HG03108 (cell line): ENCODE measurements at regions not wholly inside any gene's neighbourhood (a gene's known extent, or its start where the extent isn't known, plus 50 kb on each side); places are given as distances from the start of the nearest gene placed in this dataset.

Source experiments
- ATAC-seq: cut with Tn5 transposase; IDR thresholded peaks from one replicate; pipeline ENCODE4 v1.9.1; 2021; ENCODE audit warnings: moderate library complexity; ENCODE audit not compliant: unreplicated experiment

DNA sequence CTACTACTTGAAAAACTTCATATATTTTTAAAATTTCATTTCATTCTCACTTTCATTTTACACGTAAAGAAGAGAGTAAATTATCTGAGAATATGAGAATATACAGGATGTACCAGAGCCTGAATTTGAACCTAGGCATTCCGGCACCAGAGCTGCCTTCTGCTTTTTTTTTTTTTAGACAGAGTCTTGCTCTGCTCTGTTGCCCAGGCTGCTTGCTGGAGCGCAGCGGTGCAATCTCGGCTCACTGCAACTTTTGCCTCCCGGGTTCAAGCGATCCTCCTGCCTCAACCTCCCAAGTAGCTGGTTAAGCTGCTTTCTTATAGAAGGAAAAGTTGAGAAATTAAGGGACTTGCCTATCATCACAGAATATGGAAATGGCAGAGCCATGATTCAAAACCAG is 540.1 kb downstream of the EBF1 start:
- peak; percentile 47 for ATAC-seq

DNA sequence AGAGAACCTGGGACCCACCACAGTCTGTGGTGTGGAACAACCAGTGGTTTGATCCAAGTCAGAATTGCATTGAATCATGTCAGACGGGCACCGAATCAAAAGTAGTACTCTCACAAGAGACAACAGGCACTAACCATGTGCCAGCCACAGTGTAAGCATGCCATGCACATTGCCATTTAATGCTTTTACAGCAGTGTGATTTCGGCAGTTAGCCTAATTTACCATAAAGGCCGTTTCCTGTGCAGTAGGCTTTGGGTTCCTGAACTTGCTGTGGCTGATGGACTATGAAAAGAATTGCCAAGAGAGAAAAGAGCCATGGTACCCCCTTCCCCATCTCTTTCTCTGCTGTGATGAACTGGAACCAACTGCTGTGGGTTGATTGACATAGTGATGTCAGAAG is 540.6 kb downstream of the EBF1 start:
- ATAC-seq, result no peak

DNA sequence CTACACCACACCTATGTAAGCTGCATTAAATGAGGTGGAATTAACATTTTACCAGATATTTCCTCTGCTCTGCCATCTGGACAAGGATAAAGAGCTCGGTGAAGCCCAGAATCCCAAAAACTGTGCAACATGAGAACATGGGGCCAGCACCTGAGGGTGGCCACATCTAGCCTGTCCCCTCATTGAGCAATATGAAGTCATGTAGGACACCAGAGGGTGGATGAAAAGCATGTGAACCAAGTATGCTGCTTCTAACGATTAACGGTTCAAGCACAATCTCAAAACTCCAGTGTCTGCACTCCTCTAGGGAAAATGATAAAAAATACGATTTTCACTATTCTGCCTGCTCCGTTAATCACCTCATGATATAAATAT is 545.8 kb downstream of the EBF1 start:
- ATAC-seq, result no peak

DNA sequence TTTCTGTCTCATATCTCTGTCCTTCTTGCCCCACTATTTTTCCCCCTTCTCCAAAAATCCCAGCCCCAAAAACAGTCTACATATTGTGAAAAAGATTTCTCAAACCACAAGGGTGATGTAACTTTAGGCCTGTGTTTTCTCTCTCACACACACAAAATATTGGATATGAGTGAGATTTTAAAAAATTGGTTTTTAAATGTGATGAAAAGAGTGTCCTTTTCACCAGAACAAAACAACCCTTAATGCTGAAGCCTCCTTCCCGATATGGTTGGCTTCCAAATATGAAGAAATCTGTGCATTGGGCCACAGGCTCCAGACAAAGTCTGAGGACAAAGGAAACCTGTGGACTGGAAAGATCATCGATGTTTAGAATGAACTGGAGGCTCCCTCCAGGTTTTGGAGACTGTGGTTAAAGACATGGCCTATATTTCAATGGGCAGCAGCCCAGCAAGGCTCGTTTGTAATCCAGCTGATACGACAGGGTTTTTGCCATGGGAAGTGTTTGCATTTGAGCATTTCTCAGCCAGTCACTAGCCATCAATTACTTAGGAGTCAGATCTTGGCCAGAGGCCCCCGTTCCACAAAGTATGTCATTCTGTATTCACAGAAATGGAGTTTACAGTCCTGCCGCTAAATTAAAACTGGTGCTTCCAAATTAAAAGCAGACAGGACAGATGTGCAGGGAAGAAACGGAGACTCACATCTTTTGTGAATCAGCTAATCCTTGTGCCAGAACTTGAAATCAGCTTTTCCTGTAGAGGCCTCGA is 546.3 kb downstream of the EBF1 start:
- ATAC-seq, result no peak

DNA sequence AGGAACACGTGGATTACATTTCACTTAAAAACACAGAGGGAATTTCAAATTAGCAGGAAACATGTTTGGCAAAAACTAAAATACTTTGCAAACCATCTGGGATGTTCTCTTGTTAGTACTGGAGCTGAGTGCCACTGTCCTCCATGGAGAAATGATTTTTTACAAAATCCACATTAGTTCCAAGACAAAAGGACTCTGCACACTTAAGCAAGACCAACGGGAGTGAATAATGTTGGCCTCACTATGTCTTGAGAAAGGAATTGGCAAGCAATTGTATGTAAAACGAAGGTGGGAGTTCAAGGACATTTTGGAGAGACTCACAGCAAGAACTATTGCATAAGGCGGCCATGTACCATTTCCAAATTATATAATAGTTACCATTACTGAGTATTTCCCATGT is 547.5 kb downstream of the EBF1 start:
- no peak for ATAC-seq

DNA sequence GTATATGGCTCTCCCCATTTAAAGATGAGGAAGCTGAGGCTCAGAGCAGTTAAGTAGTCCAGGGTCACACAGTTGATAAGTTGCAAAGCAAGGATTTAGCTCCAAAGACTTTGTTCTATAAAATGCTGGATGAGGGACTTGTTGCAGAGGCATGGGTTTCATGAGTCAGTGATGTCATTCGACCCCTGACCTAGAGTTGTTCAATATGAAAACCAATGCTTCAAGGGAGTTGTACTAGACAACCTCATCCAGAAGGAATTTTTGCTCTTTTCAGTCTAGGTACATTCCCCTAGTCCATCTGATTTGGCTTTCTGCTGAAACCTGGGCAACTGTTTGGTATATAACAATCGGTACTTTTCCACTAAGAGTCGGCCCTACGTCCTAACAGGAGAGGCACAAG is 550.4 kb downstream of the EBF1 start:
- no peak for ATAC-seq

DNA sequence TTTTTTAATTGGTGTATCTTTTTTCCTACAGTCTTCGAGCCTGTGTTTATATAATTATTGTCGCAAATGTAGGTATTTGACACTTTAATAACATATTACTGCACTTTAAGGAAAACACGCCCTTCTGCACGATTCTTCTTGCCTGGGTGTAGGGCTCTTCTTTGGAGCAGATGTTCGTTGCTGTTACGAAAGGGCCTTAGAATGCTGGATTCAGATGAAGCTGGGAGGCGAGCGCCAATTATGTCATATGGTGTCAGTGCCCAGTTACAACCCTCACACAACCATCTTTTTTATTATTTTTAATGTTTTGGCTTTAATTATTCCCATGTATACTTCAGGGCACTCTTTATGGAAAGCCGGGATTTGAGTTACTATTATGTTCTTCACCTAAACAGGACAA is 553.0 kb downstream of the EBF1 start:
- ATAC-seq, result no peak

DNA sequence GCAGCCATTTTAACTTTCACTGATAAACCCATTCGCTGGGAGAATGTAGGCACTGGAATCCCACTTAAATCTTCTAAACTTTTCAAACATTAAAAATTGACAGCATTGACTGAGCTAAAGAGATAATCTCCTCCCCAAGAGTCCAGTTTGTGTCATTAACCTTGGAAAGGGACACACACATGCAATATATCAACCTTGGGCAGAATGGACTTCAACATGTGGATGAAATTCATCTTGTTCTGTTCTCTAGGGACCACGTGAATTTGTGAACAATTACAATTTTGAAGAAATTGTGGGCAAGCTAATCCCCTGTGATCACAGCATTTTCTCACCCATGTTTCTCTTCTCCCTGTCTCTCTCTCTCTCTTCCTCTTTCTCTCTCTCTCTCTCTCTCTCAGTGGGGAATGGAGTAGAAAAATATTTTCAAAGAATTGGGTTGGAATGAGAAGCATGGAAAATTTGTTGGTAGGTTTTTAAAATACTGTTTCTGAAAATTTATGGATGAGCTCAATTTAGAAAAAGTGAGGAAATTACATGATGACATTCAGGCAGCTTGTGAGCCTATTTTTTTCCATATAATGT is 553.7 kb downstream of the EBF1 start:
- no peak for ATAC-seq

DNA sequence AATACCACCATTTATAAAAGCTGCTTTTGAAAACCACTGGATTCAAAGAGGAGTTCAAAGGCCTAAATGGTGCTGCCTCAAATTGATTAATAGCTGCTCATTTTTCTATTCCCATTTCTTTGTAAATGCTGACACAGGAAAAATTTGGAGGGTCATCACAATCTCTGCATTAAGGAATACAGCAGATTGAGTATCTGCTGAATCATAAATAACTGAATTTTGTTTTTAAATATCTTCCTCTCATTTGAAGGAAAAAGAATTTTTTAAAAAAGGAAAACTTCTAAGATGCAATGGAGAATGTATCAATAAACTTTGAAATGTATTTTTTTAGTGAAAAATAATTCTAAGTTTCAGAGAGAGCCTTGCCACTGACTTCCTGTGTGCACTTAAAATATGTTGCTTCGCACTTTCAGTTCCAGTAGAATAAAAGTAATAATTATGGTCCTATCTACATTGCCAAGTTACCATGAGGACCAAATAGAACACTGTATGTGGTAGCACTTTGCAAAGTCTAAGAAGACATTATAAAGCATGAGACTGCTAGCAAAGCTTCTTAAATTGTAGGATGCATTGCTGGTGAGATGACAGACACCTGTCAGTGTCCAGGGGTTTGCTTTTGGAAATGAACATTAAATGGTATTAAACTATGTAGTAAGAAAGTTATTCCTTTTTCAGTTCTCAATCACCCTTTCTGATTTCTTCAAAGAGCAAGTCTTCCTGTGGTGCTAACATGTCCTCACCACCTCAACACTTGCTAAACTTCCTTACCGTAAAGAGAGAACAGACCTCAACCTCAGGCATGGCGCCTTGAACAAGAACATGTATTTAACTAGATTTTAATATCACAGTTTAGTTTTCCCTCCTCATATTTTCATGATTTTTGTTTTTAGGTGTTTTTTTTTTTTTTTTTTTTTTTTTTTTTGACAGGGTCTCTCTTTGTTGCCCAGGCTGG is 555.1 kb downstream of the EBF1 start:
- no peak for ATAC-seq

DNA sequence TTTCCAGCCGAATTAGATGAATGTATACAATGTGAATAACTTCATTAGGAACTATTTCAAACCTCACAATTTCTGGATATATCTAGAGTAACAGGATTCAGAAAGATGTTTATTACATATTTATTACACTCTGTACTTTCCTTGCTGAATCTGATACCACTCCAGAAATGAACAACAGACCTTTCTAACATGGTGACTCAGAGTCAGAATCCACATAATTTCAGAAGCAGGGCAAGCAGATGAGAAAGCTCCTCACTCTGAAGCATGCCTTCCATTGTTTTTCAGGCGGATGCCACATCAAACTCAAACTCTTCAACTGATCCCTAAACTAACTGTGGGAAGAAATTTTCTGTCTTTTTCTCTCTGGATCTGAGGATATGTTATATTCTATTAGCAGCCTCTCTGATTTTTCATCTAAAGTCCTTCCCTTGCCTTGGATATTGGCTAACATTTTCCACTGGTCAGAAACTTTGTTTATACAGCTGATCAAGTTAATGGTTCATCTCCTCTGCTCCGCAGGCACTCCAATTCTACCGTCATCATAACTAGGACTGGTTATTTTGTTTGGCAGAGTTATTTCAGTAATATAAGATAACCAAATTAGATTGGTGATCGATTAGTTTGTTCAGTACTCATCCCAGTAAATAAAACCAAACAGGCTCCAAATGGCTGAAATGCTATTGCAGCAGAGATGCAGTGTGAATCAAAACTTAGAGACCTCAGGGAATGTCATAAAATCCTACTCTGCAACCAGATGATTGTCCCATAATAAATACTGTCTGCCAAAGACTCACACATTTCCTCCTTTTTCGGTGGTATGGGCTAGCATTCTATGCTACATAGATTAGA is 556.0 kb downstream of the EBF1 start:
- no peak for ATAC-seq

DNA sequence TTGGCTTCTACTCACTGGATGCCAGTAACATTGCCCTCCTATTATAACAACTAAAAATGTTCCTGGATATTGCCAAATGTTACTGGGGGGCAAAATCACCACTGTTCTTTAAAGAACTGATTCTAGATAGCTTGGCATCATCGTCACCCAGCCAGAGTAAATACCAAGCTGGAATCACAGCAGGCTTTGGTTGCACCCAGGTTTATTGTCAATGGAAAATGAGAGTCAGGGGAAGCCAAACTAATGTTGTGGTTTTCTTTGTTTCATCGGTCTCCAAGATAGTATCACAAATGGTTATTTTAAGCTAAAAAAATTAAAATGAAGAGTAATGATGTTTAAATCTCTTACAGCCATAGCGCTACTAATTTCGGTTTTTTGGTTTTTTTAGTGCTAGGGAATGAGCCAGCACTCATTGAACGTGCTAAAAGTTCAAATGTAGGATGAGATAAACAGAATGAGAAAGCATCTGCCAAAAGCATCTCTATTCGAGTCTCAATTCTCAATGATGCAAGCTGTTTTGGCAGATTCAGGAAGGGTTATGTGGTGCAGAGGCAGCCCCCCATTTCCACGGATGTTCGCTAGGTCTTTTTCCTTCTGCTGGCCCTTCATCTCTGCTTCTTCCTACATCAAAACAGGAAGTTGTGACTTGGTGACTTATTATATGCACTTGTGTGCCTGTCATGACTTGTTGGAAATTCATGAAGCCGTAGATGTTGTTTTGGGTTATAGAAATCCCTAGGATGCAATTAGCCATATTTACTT is 558.0 kb downstream of the EBF1 start:
- ATAC-seq, result no peak

DNA sequence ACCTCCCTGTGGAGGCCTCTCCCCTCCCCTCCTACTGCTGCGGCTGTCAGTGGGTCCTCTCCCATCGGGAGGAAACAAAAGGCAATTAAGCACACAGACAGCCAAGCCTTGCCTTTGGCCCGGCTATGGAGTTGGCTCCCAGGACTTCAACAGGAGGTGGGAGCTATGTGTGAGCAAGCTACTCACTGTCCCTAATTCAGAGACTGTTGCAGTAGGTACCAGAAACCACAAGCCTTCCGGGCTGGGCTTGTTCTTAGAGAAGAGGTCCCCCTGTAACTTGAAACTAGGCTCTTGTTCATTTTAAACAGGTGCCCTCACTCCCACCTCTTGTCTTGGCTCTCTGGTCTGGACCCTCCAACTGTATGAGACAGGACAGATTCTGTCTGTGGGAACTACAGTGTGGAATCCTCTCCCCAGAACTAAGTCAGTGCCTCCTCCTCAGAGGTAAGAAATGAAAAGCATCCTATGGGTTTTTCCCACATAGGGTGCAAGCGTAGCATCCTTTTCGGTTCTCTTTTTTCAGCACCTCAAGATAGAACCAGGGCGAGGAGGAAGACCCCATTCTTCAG is 561.1 kb downstream of the EBF1 start:
- ATAC-seq, result peak; percentile 76

DNA sequence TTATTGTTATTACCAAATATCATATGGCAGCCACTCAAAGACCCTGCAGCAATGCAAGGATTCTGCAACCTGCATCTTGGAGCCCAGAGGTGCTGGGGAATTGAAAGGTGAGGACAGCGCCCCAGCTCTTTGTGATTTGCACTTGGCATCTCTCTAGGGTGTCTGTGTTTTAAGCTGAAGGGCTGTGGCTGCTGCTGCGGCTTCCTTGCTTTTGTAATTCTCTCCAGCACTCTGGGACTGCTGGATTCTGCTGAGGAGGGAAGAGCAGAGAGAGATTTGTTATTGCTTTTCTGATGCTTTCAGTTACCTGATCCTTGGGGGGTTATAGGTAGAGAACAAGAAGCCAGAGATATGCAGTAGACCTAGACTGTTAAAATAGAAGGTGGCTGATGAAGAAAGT is 562.4 kb downstream of the EBF1 start:
- ATAC-seq, result no peak

DNA sequence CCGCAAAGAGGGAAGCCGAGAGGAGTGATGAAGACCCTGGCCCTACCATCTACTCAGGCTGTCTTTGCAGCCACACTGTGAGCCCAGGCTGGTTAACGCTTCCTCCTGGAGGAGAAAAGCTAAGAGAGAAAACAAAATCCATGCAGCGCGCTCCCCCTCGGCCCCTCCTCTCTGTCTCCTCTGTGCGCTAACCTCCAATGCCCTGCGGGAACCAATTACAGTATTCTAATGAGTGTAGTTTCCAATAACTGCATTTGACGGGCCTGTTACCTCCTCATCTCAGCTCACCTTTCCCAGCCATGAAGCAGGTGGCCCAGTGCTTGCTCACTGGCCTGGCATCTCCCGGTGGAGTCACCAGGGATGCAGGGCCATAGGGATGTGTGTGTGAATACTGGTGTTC is 565.5 kb downstream of the EBF1 start:
- ATAC-seq, result no peak

DNA sequence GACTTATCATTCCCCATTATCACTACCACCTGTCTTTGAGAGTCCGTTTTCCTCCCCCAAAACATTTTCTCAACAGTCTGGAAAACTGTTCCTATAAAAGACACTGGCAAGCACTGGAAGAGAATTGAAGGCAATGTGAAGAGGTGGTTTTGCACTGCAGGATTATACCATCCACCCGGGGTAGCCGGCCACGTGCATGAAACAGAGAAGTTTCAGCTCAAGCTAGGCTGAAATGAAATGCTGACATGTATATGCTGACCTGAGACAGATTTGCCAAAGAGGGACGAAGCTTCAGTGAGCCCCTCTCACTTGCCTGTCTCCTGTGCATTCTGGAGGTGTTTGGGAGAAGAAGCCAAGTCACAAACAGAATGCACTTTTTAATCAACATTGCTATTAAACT is 567.0 kb downstream of the EBF1 start:
- no peak for ATAC-seq

DNA sequence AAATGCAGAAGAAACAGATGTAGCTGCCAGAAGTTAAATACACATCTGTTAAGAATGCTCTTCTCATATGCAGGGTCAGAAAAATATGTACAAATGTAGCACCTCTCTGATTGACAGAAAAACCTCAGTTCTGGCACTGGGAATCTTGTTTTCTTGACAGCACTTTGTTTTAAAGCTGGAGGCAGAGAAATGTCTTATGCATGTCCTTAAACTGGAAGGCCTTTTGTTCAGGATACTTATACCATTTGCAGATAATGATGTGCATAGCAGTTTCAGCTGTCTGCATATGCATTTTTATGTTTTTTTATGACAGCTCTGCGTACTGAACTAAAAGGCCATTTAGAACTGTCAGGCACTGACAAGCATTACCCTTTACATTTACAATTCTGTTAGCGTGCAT is 567.9 kb downstream of the EBF1 start:
- ATAC-seq, result no peak

DNA sequence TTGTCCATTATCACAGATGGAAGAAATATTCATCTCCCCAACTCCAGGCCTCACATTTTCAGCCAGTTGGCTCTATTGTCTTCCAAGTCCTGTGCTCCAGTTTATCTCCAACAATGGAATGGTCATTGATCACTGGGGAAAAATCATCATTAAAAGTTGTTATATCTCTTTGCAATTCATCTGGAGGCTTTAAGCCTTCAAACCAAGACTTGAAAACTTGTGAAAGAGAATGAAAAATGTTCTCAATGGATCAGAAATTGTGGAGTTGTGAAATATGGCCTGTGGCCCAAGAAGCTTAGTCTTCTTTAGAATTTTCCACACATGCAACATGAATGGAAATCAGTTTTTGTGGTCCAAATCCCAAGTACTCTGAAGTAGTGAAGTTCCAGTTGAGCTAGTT is 569.6 kb downstream of the EBF1 start:
- ATAC-seq, result no peak

DNA sequence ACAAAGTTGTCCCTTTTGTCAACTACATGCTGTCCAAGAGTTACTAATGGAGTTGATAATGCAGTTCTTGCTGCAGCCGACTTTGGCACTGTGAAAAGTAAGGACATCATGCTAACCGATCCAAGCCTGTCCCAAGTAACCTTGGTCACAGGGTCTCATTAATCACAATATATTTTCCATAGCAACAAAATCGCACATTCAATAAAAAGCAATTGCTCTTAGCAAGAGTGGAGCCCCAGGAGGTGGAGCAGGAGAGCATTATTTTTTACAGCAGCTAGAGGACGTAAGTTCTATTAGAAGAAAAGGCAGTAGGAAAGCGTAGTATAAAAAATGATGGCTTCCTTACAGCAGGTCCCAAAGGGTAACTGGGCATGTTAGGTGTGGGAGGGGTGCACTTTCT is 570.3 kb downstream of the EBF1 start:
- ATAC-seq, result no peak

DNA sequence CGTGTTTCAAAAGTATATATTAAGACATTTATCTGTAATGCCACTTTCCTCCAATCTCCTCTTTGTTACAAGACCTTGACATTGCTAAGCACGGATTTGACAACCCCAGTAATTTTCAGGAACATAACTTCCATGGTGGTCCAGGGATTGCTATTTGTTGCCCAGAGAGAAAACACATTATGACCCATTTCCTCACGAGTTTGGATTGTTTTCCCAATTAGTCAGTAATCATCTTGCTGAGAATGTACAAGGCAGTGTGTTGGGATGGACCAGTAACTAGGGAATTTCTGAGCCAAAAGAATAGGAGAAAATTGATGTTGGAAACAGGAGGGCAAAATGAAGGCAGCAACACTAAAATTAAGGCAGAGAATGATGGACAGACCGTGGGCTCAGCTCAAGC is 574.1 kb downstream of the EBF1 start:
- ATAC-seq, result no peak

DNA sequence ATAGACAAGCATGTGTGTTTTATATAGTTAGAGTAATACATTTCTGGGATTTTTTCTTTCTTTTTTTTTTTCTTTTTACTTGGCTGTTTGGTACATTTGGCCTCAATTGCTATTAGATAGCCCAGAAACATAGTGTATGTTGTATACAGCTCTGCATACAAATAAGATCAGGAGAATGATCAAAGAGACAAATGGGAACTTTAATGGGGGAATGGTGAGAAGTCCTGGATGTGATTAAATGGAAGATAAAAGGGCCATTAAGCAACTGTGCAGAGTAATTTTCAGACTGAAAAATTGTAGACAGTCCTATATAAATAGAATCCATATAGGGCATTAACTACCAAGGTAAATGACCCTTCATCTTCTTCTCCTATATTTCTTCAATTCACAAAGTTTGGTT is 575.6 kb downstream of the EBF1 start:
- ATAC-seq, result no peak
